Activated T-cell treated with anti-CD3 and anti-CD28 coated beads for 24 hours (primary cell): ENCODE measurements at regions not wholly inside any gene's neighbourhood (a gene's known extent, or its start where the extent isn't known, plus 50 kb on each side); places are given as distances from the start of the nearest gene placed in this dataset.

Experiments
- DNase-seq: peaks from one replicate; pipeline ENCODE4 v3.0.0-alpha.2; 2020; ENCODE audit warnings: low read depth

DNA sequence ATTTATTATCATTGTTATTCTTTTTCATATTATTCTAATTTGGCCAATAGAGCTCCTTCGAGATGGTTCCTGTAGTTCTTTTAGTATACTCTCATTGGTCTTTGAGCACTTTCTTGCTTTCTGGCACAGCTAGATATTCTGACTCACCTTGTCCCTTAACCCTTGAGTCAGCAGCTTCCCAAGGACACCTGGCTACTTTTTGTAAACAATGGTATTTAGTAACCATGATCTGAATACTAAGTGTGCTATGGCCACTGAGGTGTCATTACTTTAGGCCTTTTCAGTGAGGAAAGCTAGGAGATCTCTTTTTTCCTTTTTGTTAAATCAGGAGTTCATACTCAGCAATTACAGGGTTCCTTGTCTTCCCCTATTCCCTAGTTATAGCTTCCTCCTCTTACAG, 126.5 kb upstream of the CITED2 start:
- no peak for DNase-seq

DNA sequence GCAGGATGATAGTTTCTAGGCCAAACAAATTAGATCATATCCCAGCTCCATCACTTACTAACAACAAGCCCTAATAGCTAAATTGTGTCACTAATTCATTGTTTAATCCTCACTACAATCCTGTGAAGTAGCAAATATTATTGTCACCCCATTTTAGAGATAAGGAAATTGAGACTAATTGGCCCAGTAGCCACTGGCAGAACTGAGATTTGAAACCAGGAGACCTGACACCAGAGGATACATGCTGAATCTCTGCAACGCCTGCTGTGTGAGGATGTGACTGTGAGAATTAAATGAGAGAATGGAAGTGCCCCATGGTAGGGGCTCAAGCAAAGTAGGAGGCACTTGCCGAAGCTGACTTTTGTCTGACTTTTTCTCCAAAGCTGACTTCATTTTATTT, 124.3 kb upstream of the CITED2 start:
- no peak for DNase-seq

DNA sequence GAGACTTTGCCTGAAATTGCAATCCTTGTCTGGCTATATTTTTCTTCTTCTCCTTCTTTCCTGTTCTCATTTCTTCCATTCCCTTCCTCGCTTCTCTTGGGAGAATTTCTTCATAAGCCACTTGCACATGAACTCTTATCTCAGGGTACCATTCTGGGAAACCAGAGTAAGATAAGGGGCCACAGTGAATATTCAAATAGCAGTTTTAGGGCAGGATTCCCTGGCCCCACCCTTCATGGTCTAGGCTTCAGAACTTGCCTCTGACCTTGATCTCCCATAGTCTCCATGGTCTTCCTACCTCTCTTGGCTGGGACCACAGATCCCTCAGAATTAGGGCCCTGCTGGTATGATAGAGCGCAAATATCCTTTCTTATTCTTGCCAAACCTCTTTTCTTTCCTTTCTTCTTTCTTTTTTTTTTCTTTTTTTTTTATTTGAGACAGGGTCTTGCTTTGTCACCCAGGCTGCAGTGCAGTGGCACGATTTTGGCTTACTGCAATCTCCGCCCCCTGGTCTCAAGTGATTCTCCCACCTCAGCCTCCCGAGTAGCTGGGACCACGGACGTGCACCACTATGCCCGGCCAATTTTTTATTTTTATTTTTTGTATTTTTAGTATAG, 123.0 kb upstream of the CITED2 start:
- no peak for DNase-seq

DNA sequence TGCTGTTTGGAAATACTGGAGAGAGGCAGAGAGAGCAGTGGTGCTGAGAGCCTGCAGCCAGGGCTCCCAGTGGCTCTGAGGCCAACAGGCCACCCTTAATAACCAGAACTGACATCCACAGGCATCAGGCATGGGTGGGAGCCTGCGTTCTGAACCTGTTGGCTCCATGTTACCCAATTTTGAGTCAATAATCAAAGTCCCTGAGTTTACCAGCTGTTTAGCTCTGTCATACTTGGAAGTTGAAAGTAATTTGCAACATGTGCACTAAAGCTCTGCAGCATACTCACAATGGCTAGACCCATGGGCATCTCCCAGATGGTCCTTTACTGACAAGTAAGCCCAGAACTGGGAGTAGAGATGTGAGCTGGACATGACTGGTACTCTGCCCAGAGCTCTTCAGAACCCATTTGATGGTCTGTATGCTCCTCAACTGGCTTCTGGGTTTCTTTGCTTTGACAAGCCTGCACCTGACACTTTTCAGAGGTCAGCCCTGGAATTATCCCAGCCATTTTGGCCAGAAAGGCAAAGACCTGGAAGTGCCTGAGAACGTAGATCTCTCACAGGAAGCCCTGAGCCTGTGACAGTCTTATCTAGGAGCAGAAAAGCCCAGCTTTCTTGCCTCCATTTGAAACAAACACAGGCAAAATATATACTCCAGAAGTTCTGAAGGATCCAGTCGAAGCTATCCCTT, 122.4 kb upstream of the CITED2 start:
- DNase-seq: no peak

DNA sequence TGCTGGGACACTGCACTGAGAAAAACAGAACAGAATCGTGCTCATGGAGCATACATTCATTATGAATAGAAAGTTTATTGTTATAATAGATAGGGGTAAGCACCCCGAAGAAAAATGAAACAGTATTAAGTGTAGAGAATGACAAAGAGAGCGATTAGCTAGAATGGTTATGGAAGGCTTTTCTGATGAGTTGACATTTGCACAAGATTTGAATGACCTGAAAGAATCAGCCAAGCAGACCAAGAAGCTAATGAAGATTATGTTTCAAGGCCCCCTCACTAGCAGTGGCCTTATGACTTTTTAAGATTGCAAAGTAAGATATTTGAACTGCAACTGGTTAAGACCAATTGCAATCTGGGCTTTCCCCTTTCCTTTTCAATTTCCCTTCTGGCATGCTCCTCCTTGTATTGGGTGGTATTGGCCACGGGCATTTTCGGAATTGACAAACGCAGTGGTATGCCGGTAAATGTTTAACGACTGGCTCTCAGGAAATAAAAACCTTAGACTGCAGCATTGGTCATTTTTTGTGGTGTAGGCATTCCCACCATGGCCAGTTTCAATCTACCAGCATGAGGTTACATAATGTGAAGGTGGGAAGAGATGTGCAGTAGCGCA, 120.0 kb upstream of the CITED2 start:
- no peak for DNase-seq

DNA sequence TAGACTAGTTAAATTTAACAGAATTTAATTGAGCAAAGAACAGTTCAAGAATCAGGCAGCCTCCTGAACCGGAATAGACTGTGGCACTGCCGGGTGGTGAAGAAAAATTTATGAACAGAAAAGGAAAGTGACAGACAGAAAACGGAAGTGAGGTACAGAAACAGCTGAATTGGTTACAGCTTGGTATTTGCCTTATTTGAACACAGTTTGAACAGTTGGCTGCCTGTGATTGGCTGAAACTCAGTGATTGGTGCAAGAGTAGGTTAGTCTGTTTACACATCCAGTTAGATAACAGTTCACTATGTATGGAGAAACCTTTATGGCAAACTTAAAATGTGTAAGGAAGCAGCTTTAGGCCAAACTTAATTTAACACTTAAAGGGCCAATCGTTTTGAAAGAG, 116.0 kb upstream of the CITED2 start:
- no peak for DNase-seq

DNA sequence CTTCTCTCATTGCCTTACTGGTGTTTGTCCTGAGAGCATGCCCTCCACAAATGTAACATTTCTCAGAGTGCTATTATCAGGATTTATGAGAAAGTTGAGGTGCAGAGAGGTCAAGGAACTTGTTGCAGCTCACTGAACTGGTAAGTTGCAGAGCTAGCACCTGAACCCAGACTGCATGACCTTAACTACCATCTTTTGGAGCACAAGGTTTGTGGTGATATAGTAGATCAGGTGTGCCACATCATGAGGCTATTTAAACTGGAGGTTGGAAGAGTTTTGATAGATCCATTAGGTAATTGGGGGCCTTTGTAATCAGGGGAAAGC, 112.0 kb upstream of the CITED2 start:
- no peak for DNase-seq

DNA sequence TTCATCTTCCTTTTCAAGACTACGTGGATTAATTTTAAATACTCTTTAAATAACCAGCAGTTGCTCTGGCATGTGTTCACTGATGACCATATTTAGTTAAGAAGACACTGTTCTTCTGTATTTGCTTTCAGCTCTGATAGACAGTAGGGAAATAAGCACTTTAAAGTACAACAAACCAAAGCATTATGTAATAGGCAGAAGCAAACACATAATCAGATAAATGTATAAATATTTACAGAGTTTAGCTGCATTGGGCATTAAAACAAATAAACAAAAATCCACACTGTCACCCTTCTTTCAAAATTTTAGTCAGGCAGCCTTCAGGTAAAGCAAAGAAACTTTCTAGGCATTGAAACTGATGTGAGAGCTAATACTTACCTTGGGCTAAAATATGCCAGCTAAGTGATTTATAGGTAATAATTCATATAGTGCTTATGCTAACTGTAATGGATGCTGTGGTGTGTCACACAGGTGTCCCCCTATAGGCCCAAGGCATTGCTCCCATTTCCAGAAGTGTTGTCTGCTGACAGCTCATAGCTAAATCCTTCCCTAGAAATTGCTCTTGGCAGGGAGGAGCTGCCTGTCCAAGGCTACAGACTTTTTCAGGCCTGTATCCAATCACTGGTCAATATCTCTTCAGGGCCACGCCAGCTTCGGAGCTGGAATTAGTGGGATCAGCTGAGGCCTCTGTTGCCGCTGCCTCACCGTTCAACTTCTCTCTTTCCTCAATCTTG, 111.5 kb upstream of the CITED2 start:
- no peak for DNase-seq

DNA sequence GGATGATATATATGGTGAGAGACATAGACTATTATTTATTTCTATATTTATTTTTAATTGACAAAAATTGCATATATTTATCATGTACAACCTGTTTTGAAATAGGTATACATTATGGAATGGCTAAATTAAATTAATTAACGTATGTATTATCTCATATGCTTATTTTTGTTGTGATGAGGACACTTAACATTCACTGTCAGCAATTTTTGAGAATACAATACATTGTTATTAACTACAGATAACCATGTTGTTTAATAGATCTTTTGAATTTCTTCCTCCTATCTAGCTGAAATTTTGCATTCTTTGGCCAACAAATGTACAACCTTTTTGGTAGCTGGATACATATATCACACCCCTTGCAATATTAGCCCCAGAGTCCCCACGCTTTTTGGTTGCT, 110.7 kb upstream of the CITED2 start:
- no peak for DNase-seq

DNA sequence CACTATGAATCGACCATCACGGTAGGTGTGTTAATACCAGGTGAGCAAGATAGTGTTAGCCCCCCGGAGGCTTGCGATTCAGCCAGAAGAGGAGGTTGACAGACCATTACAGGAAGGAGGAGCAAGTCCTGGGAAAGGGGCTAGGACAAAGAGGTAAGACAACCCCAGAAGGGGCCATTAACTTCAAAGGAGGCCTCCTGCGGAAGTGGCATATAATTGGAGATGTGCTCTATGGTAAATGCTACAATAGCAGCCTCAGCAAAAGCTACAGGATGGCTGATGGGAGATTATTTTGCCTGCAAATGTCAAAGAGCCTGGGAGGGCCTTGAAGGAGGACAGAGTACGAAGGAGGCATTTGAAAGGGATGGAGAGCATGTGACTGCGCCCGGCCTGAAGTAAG, 108.6 kb upstream of the CITED2 start:
- DNase-seq: no peak

DNA sequence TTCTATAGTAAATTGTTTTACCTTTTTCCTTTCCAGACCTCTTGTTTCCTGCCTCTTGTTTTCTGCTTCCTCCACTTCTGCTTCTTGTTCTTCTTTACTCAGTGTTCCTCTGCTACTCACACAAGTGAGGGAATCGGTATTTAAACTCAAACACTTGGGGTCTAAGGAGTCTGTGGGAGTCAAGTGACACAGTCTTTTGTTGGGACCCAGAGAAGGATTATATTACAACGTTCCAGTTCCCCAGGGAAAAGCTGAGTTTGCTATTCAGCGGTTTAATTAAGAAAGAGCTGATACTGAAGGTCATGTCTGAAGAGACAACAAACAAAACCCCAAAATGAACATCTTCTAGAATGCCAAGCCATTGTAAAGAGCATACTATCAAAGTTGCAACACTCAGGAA, 107.8 kb upstream of the CITED2 start:
- DNase-seq: no peak

DNA sequence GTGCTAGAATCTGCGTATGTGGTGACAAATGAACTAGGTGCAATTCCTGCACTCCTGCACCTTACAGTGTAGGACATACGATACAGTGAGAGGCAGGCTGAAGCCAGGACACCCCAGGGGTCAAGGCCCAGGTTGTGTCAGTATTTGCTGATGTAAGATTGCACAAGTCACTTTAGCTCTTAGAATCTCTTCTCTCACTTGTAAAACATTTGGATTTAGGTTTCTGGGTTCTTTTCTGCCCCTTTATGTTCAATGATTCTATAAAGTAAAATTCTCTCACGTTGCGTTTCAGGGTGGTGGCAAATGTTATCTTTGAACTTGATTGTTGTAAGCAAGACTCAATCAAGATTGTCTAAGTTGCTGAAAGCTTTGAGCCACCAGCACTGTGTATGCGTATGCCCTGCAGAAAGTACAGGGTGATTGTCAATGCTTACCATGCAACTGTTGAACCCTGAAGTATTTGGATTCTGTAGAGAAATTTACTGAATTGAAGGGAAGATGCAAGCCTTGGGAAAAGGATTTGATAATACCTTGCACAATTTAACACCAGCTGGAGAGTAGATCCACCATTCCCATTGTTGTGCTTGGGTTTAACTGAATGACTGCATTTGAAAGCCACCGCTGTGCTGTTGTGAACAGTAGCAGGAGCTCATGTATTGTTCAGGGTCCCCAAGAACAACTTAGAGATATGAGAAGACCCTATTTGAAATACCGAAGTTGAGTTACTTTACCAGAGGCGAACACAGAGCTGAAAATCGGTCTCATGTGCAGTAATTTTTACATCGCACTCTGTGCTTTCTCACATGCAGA, 106.1 kb upstream of the CITED2 start:
- no peak for DNase-seq

DNA sequence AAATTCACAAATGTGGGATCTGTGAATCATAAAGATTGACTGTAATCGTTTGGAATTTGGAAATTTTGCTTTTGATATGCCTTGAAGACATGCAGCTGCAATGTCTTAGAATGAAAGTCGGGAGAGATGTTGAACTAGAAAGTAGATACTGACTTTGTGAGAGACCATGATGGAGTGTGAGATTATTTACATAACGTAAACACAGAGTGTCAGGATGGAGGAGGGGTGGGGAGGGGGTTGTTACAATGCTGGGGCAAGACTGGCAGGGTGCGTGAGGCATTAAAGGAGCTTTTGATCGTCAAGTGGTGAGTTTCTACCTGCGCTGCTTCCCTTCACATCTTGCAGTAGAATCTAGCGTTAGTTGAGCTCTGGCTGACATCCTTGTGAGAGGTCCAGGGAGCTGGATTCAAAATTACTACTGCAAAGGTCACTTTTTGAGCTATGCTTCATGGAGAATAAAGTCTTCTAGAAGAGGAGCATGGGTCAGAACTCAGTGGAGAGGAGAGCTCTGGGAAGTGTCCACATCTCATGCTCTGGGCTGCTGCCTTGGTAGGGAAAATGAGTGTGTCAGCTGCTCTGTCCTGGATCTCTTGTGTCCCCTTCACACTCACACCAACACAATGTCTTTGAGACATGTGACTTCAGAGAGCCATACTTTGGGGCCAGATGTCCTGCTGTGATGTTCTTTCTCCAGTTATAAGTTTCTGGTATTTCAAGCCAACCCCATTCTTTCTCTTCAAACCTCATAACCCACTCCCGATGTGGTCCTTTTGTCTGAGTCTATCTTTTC, 105.2 kb upstream of the CITED2 start:
- DNase-seq: no peak

DNA sequence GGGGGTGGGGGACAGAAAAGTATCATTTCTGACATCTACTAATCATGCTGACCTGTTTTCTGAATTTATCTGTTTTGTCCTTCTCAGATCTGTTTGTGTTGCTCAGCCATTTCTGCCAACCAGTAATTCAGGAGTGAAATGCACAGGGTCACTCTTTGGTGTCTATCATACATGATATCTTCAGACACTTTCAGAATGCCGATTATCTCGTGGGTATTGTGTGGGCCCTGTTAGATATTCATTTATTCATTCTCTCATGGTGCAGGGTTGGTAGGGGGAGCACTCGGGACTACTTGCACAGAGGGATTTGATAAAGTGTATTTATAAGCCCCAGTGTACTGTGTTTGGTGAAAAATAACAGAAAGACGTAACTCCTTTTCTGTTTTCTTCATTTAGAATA, 101.2 kb upstream of the CITED2 start:
- no peak for DNase-seq

DNA sequence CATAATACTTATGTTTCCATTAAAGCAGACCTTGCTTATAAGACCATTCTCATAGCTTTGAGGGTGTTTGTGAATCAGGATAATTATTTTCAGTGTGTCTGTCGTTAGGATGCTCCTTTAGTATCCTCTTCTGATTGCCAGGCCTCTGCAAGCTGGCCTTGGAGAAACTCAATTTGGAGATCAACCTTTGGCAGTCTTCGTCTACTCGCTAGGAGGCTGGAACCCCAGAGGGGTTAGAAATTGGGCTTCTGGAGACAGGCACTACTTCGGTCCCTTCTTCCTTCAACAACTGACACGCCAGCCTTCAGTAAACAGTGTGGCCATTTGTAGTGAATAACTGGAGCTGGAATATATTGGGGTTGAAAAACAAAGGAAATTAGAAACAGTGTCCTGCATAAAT, 100.8 kb upstream of the CITED2 start:
- DNase-seq: no peak

DNA sequence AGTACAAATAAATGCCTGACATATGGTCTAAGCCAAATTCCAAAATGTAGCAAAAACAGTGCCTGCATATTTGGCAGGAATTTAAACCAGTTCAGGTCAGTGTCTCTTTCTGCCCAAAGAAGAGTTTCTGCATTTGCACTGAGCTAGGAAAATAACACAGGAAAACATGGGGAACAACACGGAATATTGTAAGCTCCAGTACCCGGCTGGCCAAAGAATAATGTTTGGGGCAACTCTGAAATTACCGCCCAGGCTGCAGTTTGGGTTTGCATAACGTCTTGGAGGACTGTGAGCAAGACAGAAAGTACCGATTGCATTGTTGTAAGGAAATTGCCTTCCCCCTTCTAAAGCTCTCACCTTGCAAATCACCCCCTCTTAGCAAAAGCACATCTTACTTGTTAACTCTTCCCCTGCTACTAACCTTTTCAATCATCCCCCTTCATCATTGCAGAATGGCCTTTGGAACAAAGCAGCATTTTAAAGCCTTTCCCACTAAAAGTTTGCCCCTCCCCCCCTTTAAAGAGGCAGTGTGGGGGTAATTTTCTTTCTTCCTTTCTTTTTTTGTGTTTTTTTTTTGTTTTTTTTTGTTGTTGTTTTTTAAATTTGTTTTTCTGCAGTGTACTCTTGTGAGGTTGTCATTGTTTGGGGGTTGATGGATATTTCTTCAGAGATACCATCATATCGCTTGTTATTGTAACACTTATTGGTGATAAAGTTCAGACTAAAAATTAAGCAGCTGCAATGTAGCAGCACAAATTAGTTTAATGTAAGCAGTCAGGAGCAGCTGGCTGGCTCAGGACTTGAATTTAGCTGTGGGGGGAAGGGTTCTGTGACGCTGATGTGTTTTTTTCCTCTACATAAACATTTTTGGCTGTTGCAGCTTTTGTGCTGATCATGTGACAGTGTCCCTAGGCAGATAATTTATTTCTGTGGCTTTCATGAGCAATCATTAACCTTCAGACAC, 100.0 kb upstream of the CITED2 start:
- no peak for DNase-seq

DNA sequence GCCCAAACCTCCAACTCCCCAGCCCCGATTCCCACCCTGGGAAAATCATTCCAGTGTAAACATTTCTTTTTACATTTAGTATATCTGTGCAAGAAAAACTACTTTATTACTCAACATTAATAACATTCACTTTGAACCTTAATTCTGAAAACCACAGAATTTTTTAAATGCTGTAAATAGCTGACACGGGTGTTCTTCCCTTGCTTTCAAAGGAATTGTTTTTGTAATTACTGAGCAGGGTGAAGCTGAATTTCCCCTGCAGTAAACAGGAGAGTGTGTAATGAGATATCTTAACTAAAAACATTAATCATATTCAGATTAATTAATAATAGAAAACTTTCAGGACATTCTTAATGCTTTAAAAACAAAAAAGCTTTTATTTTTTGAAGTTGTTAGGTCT, 99.3 kb upstream of the CITED2 start:
- no peak for DNase-seq

DNA sequence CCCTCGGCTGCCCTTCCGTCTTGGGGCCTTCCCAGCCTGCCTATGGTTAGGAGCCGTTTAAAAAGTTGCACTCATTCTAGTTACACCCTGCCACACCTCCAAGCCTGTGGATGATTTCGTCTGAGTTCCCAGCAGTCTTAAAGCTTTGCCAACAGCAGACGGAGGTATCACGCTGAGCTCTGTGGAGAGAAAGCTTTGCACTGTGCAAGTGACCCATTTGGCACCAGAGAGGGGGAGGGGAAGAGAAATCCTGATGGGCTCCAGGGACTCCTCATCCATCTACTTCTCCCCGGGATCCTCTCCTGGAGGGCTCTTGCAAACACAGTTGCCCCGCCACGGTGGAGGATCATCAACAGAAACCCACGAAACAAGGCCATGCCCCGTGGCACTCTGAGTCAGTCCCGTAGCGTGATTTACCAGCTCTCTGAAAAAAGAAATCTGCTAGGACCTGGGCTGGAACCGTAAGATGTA, 98.8 kb upstream of the CITED2 start:
- no peak for DNase-seq

DNA sequence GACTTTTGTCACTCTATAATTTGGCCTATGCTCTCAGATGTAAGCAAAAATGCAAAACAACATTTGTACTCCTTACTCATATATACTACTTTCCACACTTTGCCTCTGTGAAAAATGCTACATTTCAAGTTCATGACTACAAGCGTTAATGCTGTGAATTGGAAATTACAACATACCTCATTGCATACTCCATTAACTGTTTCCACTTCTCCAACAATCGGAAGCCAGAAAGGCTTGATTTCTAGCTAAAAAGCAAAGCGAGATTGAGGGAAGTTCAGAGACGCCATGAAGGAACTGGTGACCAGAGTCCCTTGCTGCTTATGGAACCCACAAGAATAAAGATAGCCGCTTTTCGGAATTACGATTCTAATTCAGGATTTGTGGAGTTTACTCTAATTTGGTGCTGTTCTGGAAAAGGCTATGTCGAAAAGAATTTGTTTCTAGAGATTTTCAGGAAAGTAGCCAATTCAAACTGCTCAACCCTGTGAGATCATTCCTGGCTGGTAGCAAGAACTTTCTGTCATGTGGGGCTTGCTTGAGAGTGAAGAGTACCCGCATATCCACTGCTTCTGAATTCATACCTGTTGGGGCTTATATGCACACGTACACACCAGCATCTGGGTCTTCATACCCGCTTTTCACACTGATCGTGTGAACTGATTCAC, 98.0 kb upstream of the CITED2 start:
- no peak for DNase-seq

DNA sequence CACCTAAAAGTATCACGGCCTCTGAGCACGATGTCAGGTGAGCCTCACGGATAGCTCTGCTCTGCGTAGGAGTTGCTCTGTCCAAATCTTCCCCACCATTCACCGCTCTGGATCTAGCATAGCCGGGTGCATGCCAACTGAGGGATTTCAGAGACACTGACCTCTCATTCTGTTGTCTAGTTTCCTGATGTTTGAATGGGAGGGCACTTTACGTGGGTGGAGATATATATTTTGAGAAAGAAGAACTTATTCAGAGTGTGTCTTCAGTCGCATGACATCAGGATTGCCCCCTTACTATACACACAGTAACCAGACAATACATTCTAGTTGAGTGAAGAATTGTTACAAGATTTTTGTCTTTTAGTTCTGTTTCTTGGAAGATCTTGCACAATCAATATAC, 96.5 kb upstream of the CITED2 start:
- no peak for DNase-seq
